Endodermal cell (in vitro differentiated cells): ENCODE measurements at regions not wholly inside any gene's neighbourhood (a gene's known extent, or its start where the extent isn't known, plus 50 kb on each side); places are given as distances from the start of the nearest gene placed in this dataset.

Source experiments
- DNase-seq: peaks from one replicate; pipeline ENCODE4 v3.0.0-alpha.2; 2017
- H3K27ac ChIP-seq: 2 replicates; pipeline ENCODE4 v1.5.1; 2013; ENCODE audit warnings: mild to moderate bottlenecking, low read depth, low read length, moderate library complexity
- H3K27me3 ChIP-seq: 2 replicates; pipeline ENCODE4 v1.6.1; 2013; ENCODE audit warnings: mild to moderate bottlenecking, low read length, moderate library complexity; ENCODE audit not compliant: insufficient read depth, control insufficient read depth, poor library complexity, severe bottlenecking
- H3K36me3 ChIP-seq: 2 replicates; pipeline ENCODE4 v1.7.0; 2013; ENCODE audit warnings: mild to moderate bottlenecking, low read length, moderate library complexity; ENCODE audit not compliant: control insufficient read depth, insufficient read depth
- H3K4me1 ChIP-seq: one replicate; pipeline ENCODE4 v1.7.0; 2013; ENCODE audit warnings: low read length; ENCODE audit not compliant: control insufficient read depth, insufficient read depth
- H3K4me3 ChIP-seq: 2 replicates; pipeline ENCODE4 v1.5.1; 2013; ENCODE audit warnings: mild to moderate bottlenecking, low read length, moderate library complexity
- H3K9ac ChIP-seq: 2 replicates; pipeline ENCODE4 v1.6.1; 2013; ENCODE audit warnings: mild to moderate bottlenecking, low read length, moderate library complexity; ENCODE audit not compliant: poor library complexity, severe bottlenecking; ENCODE audit errors: extremely low read depth
- H3K9me3 ChIP-seq: 2 replicates; pipeline ENCODE4 v1.6.1; 2013; ENCODE audit warnings: mild to moderate bottlenecking, low read length, moderate library complexity; ENCODE audit not compliant: control insufficient read depth
- H3K27ac Mint-ChIP-seq: 2 replicates; pipeline ENCODE4 v1.8.0; 2020; ENCODE audit warnings: mixed read lengths
- H3K27me3 Mint-ChIP-seq: 2 replicates; pipeline ENCODE4 v1.8.0; 2021; ENCODE audit warnings: mild to moderate bottlenecking, mixed read lengths; ENCODE audit not compliant: insufficient read depth
- H3K36me3 Mint-ChIP-seq: 2 replicates; pipeline ENCODE4 v1.8.0; 2020; ENCODE audit warnings: low read depth, mixed read lengths
- H3K4me1 Mint-ChIP-seq: 2 replicates; pipeline ENCODE4 v1.8.0; 2020; ENCODE audit warnings: mixed read lengths
- H3K4me3 Mint-ChIP-seq: 2 replicates; pipeline ENCODE4 v1.8.0; 2020; ENCODE audit warnings: mild to moderate bottlenecking, moderate library complexity, mixed read lengths
- H3K9me3 Mint-ChIP-seq: 2 replicates; pipeline ENCODE4 v1.8.0; 2020; ENCODE audit warnings: mild to moderate bottlenecking, mixed read lengths
- CTCF ChIP-seq: fragments of 200-600 bp; sonication (generic); conservative IDR thresholded peaks from 2 replicates; pipeline ENCODE4 v1.5.0; 2021; ENCODE audit warnings: antibody characterized with exemption, mild to moderate bottlenecking
- WGBS, 2 experiments: methylation state at CpG; one replicate each; pipeline versions ENCODE4 v1.1.5 to v1.1.7; 2013; ENCODE audit warnings: missing lambda C conversion rate in 2 of 2, mixed read lengths in 1 of 2; ENCODE audit not compliant: insufficient coverage in 1 of 2, insufficient read length in 1 of 2; 5-methylcytosine and 5-hydroxymethylcytosine counted together

- peaks cover 4% of the 10 kb centered on the region for H3K4me1 ChIP-seq
- H3K27ac Mint-ChIP-seq = no peak overlapping the region
- H3K36me3 ChIP-seq = no peaks in the 10 kb centered on the region
- WGBS, 2 experiments = 94 to 100% methylated on average over 1 to 4 of the region's 4 CpGs
- no peaks in the 10 kb centered on the region for H3K27me3 Mint-ChIP-seq
- no peak overlapping the region for H3K9ac ChIP-seq
- H3K9me3 ChIP-seq = no peaks in the 10 kb centered on the region
- no peak overlapping the region for H3K27ac ChIP-seq
- no peak for DNase-seq
- peaks cover 4% of the 10 kb centered on the region for H3K9me3 Mint-ChIP-seq
- no peaks in the 10 kb centered on the region for H3K27me3 ChIP-seq
- H3K36me3 Mint-ChIP-seq = peaks cover 4% of the 10 kb centered on the region
- no peak overlapping the region for H3K4me3 ChIP-seq
- peaks cover 21% of the 10 kb centered on the region for H3K4me1 Mint-ChIP-seq
- no peak for TF ChIP-seq CTCF
- H3K4me3 Mint-ChIP-seq = no peak overlapping the region
Observed at GRCh38 chr2:62292190-62292589, 96.3 kb downstream of the B3GNT2 start.

- Mint-ChIP-seq H3K9me3 (peaks cover 7% of the 10 kb centered on the region), H3K27ac (no peak overlapping the region), H3K27me3 (no peaks in the 10 kb centered on the region), H3K4me3 (no peak overlapping the region), H3K4me1 (peaks cover 15% of the 10 kb centered on the region), H3K36me3 (peaks cover 5% of the 10 kb centered on the region)
- Histone ChIP-seq H3K4me1 (peaks cover 3% of the 10 kb centered on the region), H3K4me3 (no peak overlapping the region), H3K36me3 (no peaks in the 10 kb centered on the region), H3K9me3 (no peaks in the 10 kb centered on the region), H3K9ac (no peak overlapping the region), H3K27me3 (no peaks in the 10 kb centered on the region), H3K27ac (no peak overlapping the region)
- no peak for TF ChIP-seq CTCF
- DNase-seq = no peak
- WGBS, 2 experiments = 90 to 93% methylated on average over 6 to 7 of the region's 7 CpGs
Observed at GRCh38 chr2:62291517-62292137, 95.7 kb downstream of the B3GNT2 start.

- no peak for TF ChIP-seq CTCF
- Histone ChIP-seq H3K27me3 (no peaks in the 10 kb centered on the region), H3K27ac (no peak overlapping the region), H3K4me3 (no peak overlapping the region), H3K4me1 (peaks cover 3% of the 10 kb centered on the region), H3K36me3 (no peaks in the 10 kb centered on the region), H3K9ac (no peak overlapping the region), H3K9me3 (peaks cover 3% of the 10 kb centered on the region)
- Mint-ChIP-seq H3K4me3 (no peak overlapping the region), H3K4me1 (peaks cover 10% of the 10 kb centered on the region), H3K27me3 (no peaks in the 10 kb centered on the region), H3K27ac (no peak overlapping the region), H3K9me3 (peaks cover 13% of the 10 kb centered on the region), H3K36me3 (peaks cover 5% of the 10 kb centered on the region)
- WGBS, 2 experiments = 86% methylated on average over 1 of the region's 1 CpG; no CpG with 5 or more reads in 1 of the 2 experiments
- no peak for DNase-seq
Observed at GRCh38 chr2:62291052-62291451, 95.1 kb downstream of the B3GNT2 start.
